ENCODE measurements at regions not wholly inside any gene's neighbourhood (a gene's known extent, or its start where the extent isn't known, plus 50 kb on each side); places are given as distances from the start of the nearest gene placed in this dataset.

- no peak overlapping the region for H2BK20ac ChIP-seq (ENCODE audit: low read depth, low read length)
- intact Hi-C loops (cut with micrococcal nuclease), result no loop called here
- dilution Hi-C loops (cut with HindIII; ENCODE audit: low sequenced_read_pairs, unreplicated experiment), result no loop called here
- no peak overlapping the region for H2BK5ac ChIP-seq (ENCODE audit: low read depth, low read length, poor library complexity, severe bottlenecking)
- H2BK15ac ChIP-seq (ENCODE audit: low read depth, low read length), result no peak overlapping the region
- ChIA-PET CTCF (no interaction called here), POLR2A (ENCODE audit: unreplicated experiment) (no interaction called here)
- H3K36me3 ChIP-seq (ENCODE audit: control insufficient read depth, insufficient read depth, low read length), result no peaks in the 10 kb centered on the region
- in situ Hi-C loops (cut with MboI; ENCODE audit: low sequenced_read_pairs), result no loop called here
- H3K14ac ChIP-seq (replicated peaks; ENCODE audit: low read depth, low read length), result no peak overlapping the region
- no TSS peak for BruUV-seq (replicated peaks)
- TF ChIP-seq USF2 (IDR thresholded peaks at IDR 0.05; ENCODE audit: low read depth, low read length), result no peak
- TF ChIP-seq CEBPB (IDR thresholded peaks at IDR 0.05; ENCODE audit: low read depth, low read length), result no peak
- no peak for TF ChIP-seq FOS (IDR thresholded peaks at IDR 0.05; ENCODE audit: low read depth, low read length)
- TF ChIP-seq RAD21 (IDR thresholded peaks at IDR 0.05; ENCODE audit: low read length), result no peak
- no peak for TF ChIP-seq NFE2L2 (IDR thresholded peaks at IDR 0.05; ENCODE audit: low read depth, low read length)
- no peak for TF ChIP-seq SMC3 (IDR thresholded peaks at IDR 0.05; ENCODE audit: low read depth, low read length)
- no peak for TF ChIP-seq CTCF (conservative IDR thresholded peaks at IDR 0.05; ENCODE audit: low read depth, low read length)
- no peak for TF ChIP-seq BHLHE40 (IDR thresholded peaks at IDR 0.05; ENCODE audit: low read depth, low read length)
- H3K4me3 ChIP-seq (ENCODE audit: insufficient read depth, low read depth, low read length), result no peak overlapping the region
- no peak overlapping the region for H2AK9ac ChIP-seq (replicated peaks; ENCODE audit: low read depth, low read length, poor library complexity)
- H3K27ac ChIP-seq (ENCODE audit: insufficient read depth, low read length), result no peak overlapping the region
- no peaks in the 10 kb centered on the region for H3K27me3 ChIP-seq (ENCODE audit: control insufficient read depth, insufficient read depth, low read length)
- H2AK5ac ChIP-seq (ENCODE audit: low read depth, low read length), result no peak overlapping the region
- DNase-seq (no peak), ATAC-seq (ENCODE audit: low read depth) (no peak)
- H3K18ac ChIP-seq (ENCODE audit: low read depth, low read length), result no peak overlapping the region
- no peaks in the 10 kb centered on the region for H3K79me1 ChIP-seq (ENCODE audit: low read depth in 1 of 2, low read length in 2 of 2)
- no peak overlapping the region for H3K56ac ChIP-seq (ENCODE audit: extremely low read depth, insufficient read depth, low read length)
- H4K91ac ChIP-seq (ENCODE audit: insufficient read depth, low read depth, low read length), result no peak overlapping the region
- 34% methylated on average over 2 of the region's 6 CpGs; no CpG with 5 or more reads in 1 of the 2 experiments for WGBS, 2 experiments (ENCODE audit: extremely low coverage in 2 of 2, insufficient read length in 1 of 2)
- no peak overlapping the region for H4K8ac ChIP-seq (ENCODE audit: low read depth in 2 of 2, low read length in 2 of 2)
- H3K9ac ChIP-seq (ENCODE audit: low read depth, low read length), result no peak overlapping the region
- H3K4ac ChIP-seq (ENCODE audit: low read depth, low read length), result no peak overlapping the region
- no peaks in the 10 kb centered on the region for H4K20me1 ChIP-seq (ENCODE audit: insufficient read depth, low read length)
- H4K5ac ChIP-seq (ENCODE audit: low read depth, low read length), result no peak overlapping the region
- no peak overlapping the region for H2BK120ac ChIP-seq (ENCODE audit: low read depth, low read length)
- no peaks in the 10 kb centered on the region for H3K9me1 ChIP-seq (ENCODE audit: insufficient read depth, low read length)
- no peak overlapping the region for H2AFZ ChIP-seq (replicated peaks; ENCODE audit: low read length, poor library complexity)
- H3K23ac ChIP-seq (ENCODE audit: low read depth, low read length), result no peak overlapping the region
- no peaks in the 10 kb centered on the region for H3K4me1 ChIP-seq (ENCODE audit: control insufficient read depth, insufficient read depth, low read length)
- H3K4me2 ChIP-seq (ENCODE audit: low read depth, low read length), result no peak overlapping the region
- peaks cover 48% of the 10 kb centered on the region for H3K9me3 ChIP-seq (ENCODE audit: control insufficient read depth, insufficient read depth, low read length)
Measured at GRCh38 chr22:48207919-48208535, 1445.6 kb downstream of the TBC1D22A start.

Measured in IMR-90 (cell line).